NCI-H2081 (cell line): ENCODE measurements at regions not wholly inside any gene's neighbourhood (a gene's known extent, or its start where the extent isn't known, plus 50 kb on each side); places are given as distances from the start of the nearest gene placed in this dataset.

Experiments used
- DNase-seq, 2 experiments: peaks; one replicate each; lab custom pipeline; 2025; lab: John Stamatoyannopoulos, UW

GRCh38 chr20:48180024-48180423 is 394.7 kb upstream of the SULF2 start:
- no peak for DNase-seq

- DNase-seq: no peak
These were observed 393.4 kb upstream of the SULF2 start for GRCh38 chr20:48178633-48179032.

- no peak for DNase-seq
These were observed 391.8 kb upstream of the SULF2 start for GRCh38 chr20:48177058-48177457.

- DNase-seq: no peak
These were observed 390.9 kb upstream of the SULF2 start for GRCh38 chr20:48176139-48176538.

- no peak for DNase-seq
These were observed 390.0 kb upstream of the SULF2 start for GRCh38 chr20:48175261-48175660.

- no peak for DNase-seq
These were observed 387.0 kb upstream of the SULF2 start for GRCh38 chr20:48172357-48172702.

- no peak for DNase-seq
These were observed 386.5 kb upstream of the SULF2 start for GRCh38 chr20:48171626-48172356.

- no peak for DNase-seq
These were observed 385.8 kb upstream of the SULF2 start for GRCh38 chr20:48171071-48171470.

- DNase-seq: no peak
These were observed 385.3 kb upstream of the SULF2 start for GRCh38 chr20:48170625-48171024.

GRCh38 chr20:48169650-48170225 is 384.5 kb upstream of the SULF2 start:
- no peak for DNase-seq

- no peak for DNase-seq
These were observed 381.0 kb upstream of the SULF2 start for GRCh38 chr20:48166082-48166835.

GRCh38 chr20:48165401-48165685 is 380.1 kb upstream of the SULF2 start:
- no peak for DNase-seq

GRCh38 chr20:48164566-48165400 is 379.5 kb upstream of the SULF2 start:
- no peak for DNase-seq

- DNase-seq: no peak
These were observed 378.8 kb upstream of the SULF2 start for GRCh38 chr20:48164034-48164433.

GRCh38 chr20:48163505-48163904 is 378.2 kb upstream of the SULF2 start:
- no peak for DNase-seq

- no peak for DNase-seq
These were observed 377.3 kb upstream of the SULF2 start for GRCh38 chr20:48162621-48163020.

- no peak for DNase-seq
These were observed 374.1 kb upstream of the SULF2 start for GRCh38 chr20:48159145-48160008.

- no peak for DNase-seq
These were observed 372.7 kb upstream of the SULF2 start for GRCh38 chr20:48158014-48158413.

- no peak for DNase-seq
These were observed 371.8 kb upstream of the SULF2 start for GRCh38 chr20:48156951-48157700.

GRCh38 chr20:48156521-48156920 is 371.2 kb upstream of the SULF2 start:
- no peak for DNase-seq

- peak in 1 of 2 experiments; percentile 2 for DNase-seq
These were observed 370.0 kb upstream of the SULF2 start for GRCh38 chr20:48155268-48155667.
